Stomach (tissue), 8 donors: ENCODE measurements at regions not wholly inside any gene's neighbourhood (a gene's known extent, or its start where the extent isn't known, plus 50 kb on each side); places are given as distances from the start of the nearest gene placed in this dataset.
A peak's percentile ranks its signal among the peaks of the same experiment; 100 is the strongest.

ENCODE experiments used
- DNase-seq, 2 donors: peaks; one replicate each; pipeline versions ENCODE4 v3.0.0 to v3.0.0-alpha.2; 2013 to 2019
- H3K27ac ChIP-seq, 5 donors: fragments of 200-600 bp in 4 of 5; sonication (generic) in 4 of 5; one replicate each; pipeline ENCODE4 v1.5.1; 2013 to 2019; ENCODE audit warnings: mild to moderate bottlenecking in 1 of 5, moderate library complexity in 1 of 5
- H3K27me3 ChIP-seq, 3 donors: fragments of 200-600 bp; sonication (generic); one replicate each; pipeline ENCODE4 v1.5.1; 2017 to 2019; ENCODE audit warnings: mixed run types in 1 of 3
- H3K36me3 ChIP-seq, 4 donors: fragments of 200-600 bp; sonication (generic); 1 replicate in 3 of 4; 2 replicates in 1 of 4; pipeline ENCODE4 v1.5.1; 2016 to 2019
- H3K4me1 ChIP-seq, 4 donors: fragments of 200-600 bp; sonication (generic); one replicate each; pipeline ENCODE4 v1.5.1; 2016 to 2019
- H3K4me3 ChIP-seq, 4 donors: fragments of 200-600 bp; sonication (generic) in 3 of 4; one replicate each; pipeline ENCODE4 v1.5.1; 2016 to 2019; ENCODE audit warnings: mild to moderate bottlenecking in 1 of 4
- H3K9me3 ChIP-seq, 4 donors: fragments of 200-600 bp; sonication (generic); one replicate each; pipeline ENCODE4 v1.5.1; 2016 to 2019
- EP300 ChIP-seq: sonication (generic); formaldehyde crosslinking; IDR thresholded peaks from one replicate; pipeline ENCODE4 v1.6.1; 2017; ENCODE audit warnings: antibody characterized with exemption
- POLR2A ChIP-seq, 4 donors: fragments of 450-650 bp; IDR thresholded peaks; one replicate each; pipeline ENCODE4 v1.6.1; 2016; ENCODE audit warnings: antibody characterized with exemption in 4 of 4, control low read depth in 2 of 4, mild to moderate bottlenecking in 1 of 4, moderate library complexity in 1 of 4
- POLR2AphosphoS5 ChIP-seq, 3 donors: sonication (generic); formaldehyde crosslinking; IDR thresholded peaks; one replicate each; pipeline ENCODE4 v1.6.1; 2016; ENCODE audit warnings: antibody characterized with exemption in 3 of 3
- WGBS, 5 donors: extraction: QIAGEN DNeasy Blood & Tissue Kit in 3 of 5; methylation state at CpG; one replicate each; pipeline versions ENCODE4 v1.1.5 to v1.1.7; 2013 to 2018; 5-methylcytosine and 5-hydroxymethylcytosine counted together
- intact Hi-C: fragments of 100-400 bp; cut with DNase I; formaldehyde crosslinking; loops from one replicate; pipeline ENCODE4 v1.15.1; 2023; ENCODE audit warnings: low total_unique reads
- TF ChIP-seq, protein P1 (sequence below), 7 experiments: fragments of 450-650 bp in 4 of 7; fragments of 200-600 bp in 3 of 7; sonication (generic) in 3 of 7; IDR thresholded peaks; one replicate each; pipeline ENCODE4 v1.5.1; 2016 to 2019; ENCODE audit warnings: antibody characterized with exemption in 7 of 7, control low read depth in 2 of 7, mild to moderate bottlenecking in 1 of 7
- donor health status: healthy with polysubstance abuse.
- donor health status: Bipolar disorder and iron deficiency.
- donor health status: healthy.

DNA sequence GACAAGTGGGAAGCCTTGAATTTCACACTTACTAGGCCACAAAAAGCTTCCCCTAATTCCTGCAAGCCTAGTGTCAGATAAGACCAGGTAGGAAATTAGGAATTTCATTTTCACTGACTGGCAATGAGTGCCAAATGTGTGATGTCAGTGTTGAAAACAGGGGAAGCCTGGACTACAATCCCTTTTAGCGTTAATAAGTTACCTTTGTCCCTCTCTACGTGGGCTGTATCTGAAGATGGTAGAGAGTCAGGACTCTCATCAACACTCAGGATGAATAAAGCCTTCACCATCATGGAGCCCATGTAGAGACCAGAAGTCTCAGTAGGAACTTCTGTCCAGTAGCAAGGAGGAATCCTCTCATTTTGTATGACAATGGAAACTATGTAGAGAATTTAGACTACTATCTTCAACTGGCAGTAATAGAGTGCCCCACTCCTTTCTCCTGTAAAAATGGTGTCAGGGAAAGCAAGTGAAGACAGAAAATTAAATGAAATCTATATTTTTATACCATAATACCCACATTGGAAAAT lies 324.1 kb upstream of the KLHL1 start:
- intact Hi-C loops, result no loop called here
- no peak for DNase-seq
- H3K36me3 ChIP-seq, result no peaks in the 10 kb centered on the region
- no peaks in the 10 kb centered on the region for H3K9me3 ChIP-seq
- H3K4me3 ChIP-seq, result no peak overlapping the region
- TF ChIP-seq POLR2A (IDR thresholded peaks at IDR 0.05), result no peak
- no peak for TF ChIP-seq POLR2AphosphoS5 (IDR thresholded peaks at IDR 0.05)
- H3K27ac ChIP-seq, result no peak overlapping the region
- no peaks in the 10 kb centered on the region for H3K27me3 ChIP-seq
- 84 to 91% (median 89%) methylated on average over 2 of the region's 2 CpGs for WGBS, 5 donors
- no peaks in the 10 kb centered on the region for H3K4me1 ChIP-seq

DNA sequence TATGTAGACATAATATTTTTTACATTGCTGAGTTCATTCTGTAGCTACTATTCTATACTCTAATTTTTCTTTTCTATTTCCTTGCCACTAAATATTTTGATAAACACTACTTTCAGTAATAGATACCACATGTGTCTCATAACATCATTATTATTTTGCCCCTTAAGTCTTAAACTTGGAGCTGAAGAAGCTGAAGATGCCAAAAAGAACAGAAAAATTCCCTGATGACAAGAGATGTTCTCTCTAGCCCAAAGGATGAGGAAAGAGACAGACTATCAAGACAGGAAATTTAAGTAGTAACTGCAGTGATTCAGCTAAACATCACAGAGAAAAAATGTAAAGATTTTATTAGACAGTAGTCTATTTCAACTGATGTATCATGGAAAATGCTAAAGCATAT lies 322.0 kb upstream of the KLHL1 start:
- intact Hi-C loops, result no loop called here
- H3K36me3 ChIP-seq, result no peaks in the 10 kb centered on the region
- no peak overlapping the region for H3K4me3 ChIP-seq
- no peaks in the 10 kb centered on the region for H3K9me3 ChIP-seq
- H3K27me3 ChIP-seq, result no peaks in the 10 kb centered on the region
- H3K4me1 ChIP-seq, result no peaks in the 10 kb centered on the region
- TF ChIP-seq POLR2AphosphoS5 (IDR thresholded peaks at IDR 0.05) (no peak), POLR2A (IDR thresholded peaks at IDR 0.05) (no peak), EP300 (no peak)
- TF ChIP-seq, protein P1, sequence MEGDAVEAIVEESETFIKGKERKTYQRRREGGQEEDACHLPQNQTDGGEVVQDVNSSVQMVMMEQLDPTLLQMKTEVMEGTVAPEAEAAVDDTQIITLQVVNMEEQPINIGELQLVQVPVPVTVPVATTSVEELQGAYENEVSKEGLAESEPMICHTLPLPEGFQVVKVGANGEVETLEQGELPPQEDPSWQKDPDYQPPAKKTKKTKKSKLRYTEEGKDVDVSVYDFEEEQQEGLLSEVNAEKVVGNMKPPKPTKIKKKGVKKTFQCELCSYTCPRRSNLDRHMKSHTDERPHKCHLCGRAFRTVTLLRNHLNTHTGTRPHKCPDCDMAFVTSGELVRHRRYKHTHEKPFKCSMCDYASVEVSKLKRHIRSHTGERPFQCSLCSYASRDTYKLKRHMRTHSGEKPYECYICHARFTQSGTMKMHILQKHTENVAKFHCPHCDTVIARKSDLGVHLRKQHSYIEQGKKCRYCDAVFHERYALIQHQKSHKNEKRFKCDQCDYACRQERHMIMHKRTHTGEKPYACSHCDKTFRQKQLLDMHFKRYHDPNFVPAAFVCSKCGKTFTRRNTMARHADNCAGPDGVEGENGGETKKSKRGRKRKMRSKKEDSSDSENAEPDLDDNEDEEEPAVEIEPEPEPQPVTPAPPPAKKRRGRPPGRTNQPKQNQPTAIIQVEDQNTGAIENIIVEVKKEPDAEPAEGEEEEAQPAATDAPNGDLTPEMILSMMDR (IDR thresholded peaks at IDR 0.05), result no peak
- H3K27ac ChIP-seq, result no peak overlapping the region
- no peak for DNase-seq

DNA sequence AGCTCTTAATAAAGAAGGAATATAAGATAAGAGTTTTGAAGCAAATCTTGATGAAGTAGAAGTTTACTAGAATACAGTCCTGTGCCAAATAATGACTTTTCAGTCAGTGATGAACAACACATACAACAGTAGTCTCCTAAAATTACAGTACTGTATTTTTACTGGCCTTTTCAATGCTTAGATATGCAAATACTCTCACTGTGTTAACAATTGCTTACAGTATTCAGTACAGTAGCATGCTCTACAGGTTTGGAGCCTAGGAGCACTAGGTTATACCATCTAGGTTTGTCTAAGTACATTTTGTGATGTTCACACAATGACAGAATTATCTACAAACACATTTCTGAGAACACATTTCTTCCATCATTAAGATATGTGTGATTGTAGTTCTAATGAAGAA lies 316.7 kb upstream of the KLHL1 start:
- H3K27me3 ChIP-seq, result no peaks in the 10 kb centered on the region
- no peak for DNase-seq
- no peaks in the 10 kb centered on the region for H3K36me3 ChIP-seq
- intact Hi-C loops, result no loop called here
- H3K4me1 ChIP-seq, result no peaks in the 10 kb centered on the region
- TF ChIP-seq POLR2AphosphoS5 (IDR thresholded peaks at IDR 0.05) (no peak), EP300 (no peak), POLR2A (IDR thresholded peaks at IDR 0.05) (no peak)
- H3K4me3 ChIP-seq, result peak overlapping the region in 1 of 4 donors; percentile 20
- no peaks in the 10 kb centered on the region for H3K9me3 ChIP-seq
- H3K27ac ChIP-seq, result no peak overlapping the region

DNA sequence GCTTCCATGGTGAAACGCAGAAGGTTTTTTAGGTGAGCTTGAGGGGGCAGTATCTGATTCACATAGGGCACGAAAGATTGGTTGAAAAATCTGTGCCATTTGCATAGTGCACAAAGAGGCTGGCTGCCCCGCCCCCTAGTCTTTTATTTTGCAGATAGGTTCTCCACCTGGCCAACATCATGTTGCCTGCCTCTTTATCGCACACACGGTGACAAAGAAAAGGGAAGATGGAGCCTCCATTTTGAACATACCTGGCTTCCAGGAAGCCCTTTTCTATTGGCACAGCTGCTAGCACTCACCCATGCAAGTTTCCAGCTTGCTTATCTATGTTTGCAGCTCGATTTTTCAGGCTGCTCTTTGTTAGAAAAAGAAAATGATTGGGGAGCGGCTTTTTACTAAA lies 316.2 kb upstream of the KLHL1 start:
- Histone ChIP-seq H3K27ac (no peak overlapping the region), H3K9me3 (no peaks in the 10 kb centered on the region), H3K27me3 (no peaks in the 10 kb centered on the region), H3K4me1 (no peaks in the 10 kb centered on the region), H3K36me3 (no peaks in the 10 kb centered on the region), H3K4me3 (peak overlapping the region in 1 of 4 donors; percentile 20)
- peak; percentile 45 to 49 for DNase-seq
- TF ChIP-seq POLR2AphosphoS5 (IDR thresholded peaks at IDR 0.05) (peak in 1 of 3 donors; percentile 31), EP300 (no peak), POLR2A (IDR thresholded peaks at IDR 0.05) (no peak)
- TF ChIP-seq, protein P1 (IDR thresholded peaks at IDR 0.05), result no peak
- intact Hi-C loops, result no loop called here
- WGBS, 5 donors, result 28 to 64% (median 45%) methylated on average over 7 of the region's 7 CpGs

DNA sequence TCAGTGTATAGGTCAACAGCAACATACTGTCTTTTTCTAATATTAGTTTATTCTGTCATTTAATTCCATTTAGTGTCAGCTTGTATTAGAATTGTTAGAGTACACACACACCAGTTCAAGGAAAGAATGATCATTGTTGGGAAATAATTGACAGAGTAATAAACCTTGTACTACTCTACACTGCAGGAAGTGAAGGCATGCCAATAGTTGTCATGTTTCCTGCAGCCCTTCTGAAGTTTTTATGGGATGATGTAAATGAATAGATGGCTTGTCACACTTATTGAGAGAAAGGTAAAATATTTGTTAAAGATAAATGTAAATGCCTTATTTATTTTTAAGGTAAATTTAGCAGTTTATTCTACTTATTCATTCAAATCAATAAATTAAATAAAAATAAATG lies 306.9 kb upstream of the KLHL1 start:
- Histone ChIP-seq H3K4me1 (no peaks in the 10 kb centered on the region), H3K9me3 (no peaks in the 10 kb centered on the region), H3K4me3 (no peak overlapping the region), H3K27ac (no peak overlapping the region), H3K27me3 (no peaks in the 10 kb centered on the region), H3K36me3 (no peaks in the 10 kb centered on the region)
- peak in 1 of 2 donors; percentile 9 for DNase-seq
- TF ChIP-seq POLR2AphosphoS5 (IDR thresholded peaks at IDR 0.05) (no peak), POLR2A (IDR thresholded peaks at IDR 0.05) (no peak)
- TF ChIP-seq, protein P1 (IDR thresholded peaks at IDR 0.05), result no peak
- intact Hi-C loops, result no loop called here
